NCI-H2227 (cell line): ENCODE measurements at regions not wholly inside any gene's neighbourhood (a gene's known extent, or its start where the extent isn't known, plus 50 kb on each side); places are given as distances from the start of the nearest gene placed in this dataset.

ENCODE experiments used
- DNase-seq: peaks from one replicate; lab custom pipeline; 2025; ENCODE audit not compliant: unreplicated experiment; lab: John Stamatoyannopoulos, UW

GRCh38 chr6:37105148-37106050 lies 64.6 kb upstream of the PIM1 start:
- no peak for DNase-seq

- DNase-seq = no peak
Measured at GRCh38 chr6:37106051-37106363, 63.9 kb upstream of the PIM1 start.

GRCh38 chr6:37106554-37106953 lies 63.4 kb upstream of the PIM1 start:
- DNase-seq = no peak

GRCh38 chr6:37106982-37107491 lies 62.9 kb upstream of the PIM1 start:
- no peak for DNase-seq

- peak; percentile 30 for DNase-seq
Measured at GRCh38 chr6:37109714-37110499, 60.0 kb upstream of the PIM1 start.

- DNase-seq = no peak
Measured at GRCh38 chr6:37110500-37111461, 59.2 kb upstream of the PIM1 start.

- DNase-seq = no peak
Measured at GRCh38 chr6:37113976-37114375, 56.0 kb upstream of the PIM1 start.

GRCh38 chr6:37114612-37115011 lies 55.3 kb upstream of the PIM1 start:
- no peak for DNase-seq

GRCh38 chr6:37115236-37115895 lies 54.6 kb upstream of the PIM1 start:
- DNase-seq = no peak

- DNase-seq = no peak
Measured at GRCh38 chr6:37116326-37116725, 53.6 kb upstream of the PIM1 start.

GRCh38 chr6:37119387-37119886 lies 50.5 kb upstream of the PIM1 start:
- DNase-seq = no peak
